ENCODE measurements at regions not wholly inside any gene's neighbourhood (a gene's known extent, or its start where the extent isn't known, plus 50 kb on each side); places are given as distances from the start of the nearest gene placed in this dataset.

- DNase-seq (ENCODE audit: low spot score), result no peak
- in situ Hi-C loops (cut with MboI; ENCODE audit: low pct_unique_long_range_greater_than_20kb, low sequenced_read_pairs, unreplicated experiment), result no loop called here
- TF ChIP-seq, protein P1, sequence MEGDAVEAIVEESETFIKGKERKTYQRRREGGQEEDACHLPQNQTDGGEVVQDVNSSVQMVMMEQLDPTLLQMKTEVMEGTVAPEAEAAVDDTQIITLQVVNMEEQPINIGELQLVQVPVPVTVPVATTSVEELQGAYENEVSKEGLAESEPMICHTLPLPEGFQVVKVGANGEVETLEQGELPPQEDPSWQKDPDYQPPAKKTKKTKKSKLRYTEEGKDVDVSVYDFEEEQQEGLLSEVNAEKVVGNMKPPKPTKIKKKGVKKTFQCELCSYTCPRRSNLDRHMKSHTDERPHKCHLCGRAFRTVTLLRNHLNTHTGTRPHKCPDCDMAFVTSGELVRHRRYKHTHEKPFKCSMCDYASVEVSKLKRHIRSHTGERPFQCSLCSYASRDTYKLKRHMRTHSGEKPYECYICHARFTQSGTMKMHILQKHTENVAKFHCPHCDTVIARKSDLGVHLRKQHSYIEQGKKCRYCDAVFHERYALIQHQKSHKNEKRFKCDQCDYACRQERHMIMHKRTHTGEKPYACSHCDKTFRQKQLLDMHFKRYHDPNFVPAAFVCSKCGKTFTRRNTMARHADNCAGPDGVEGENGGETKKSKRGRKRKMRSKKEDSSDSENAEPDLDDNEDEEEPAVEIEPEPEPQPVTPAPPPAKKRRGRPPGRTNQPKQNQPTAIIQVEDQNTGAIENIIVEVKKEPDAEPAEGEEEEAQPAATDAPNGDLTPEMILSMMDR (IDR thresholded peaks at IDR 0.05; ENCODE audit: extremely low read depth, insufficient read depth, missing control alignments), result no peak
These were observed 133.6 kb upstream of the S100G start for GRCh38 chrX:16516232-16516876.

DNA sequence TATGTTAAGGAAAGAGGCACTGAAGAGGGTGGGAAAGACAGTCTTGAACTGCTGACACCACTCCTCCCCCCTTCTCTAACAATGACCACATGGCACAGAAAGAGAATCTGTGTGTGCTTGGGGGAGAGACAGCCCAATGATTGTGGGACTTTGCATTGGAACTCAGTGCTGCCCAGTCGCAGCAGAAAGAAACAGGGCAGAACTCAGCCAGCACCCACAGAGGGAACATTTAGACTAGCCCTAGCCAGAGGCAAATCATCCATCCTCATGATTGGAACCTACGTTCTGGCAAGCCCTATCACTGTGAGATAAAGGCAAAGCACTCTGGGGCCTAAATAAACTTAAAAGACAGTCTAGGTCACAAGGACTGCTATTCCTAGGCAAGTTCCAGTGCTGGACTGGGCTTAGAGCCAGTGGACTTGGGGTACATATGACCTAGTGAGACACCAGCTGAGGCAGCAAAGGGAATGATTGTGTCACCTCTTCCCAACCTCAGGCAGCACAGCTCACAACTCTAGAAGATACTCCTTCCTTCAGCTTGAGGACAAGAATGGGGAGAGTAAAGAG is 132.8 kb upstream of the S100G start:
- no peak for DNase-seq (ENCODE audit: low spot score)
- in situ Hi-C loops (cut with MboI; ENCODE audit: low pct_unique_long_range_greater_than_20kb, low sequenced_read_pairs, unreplicated experiment), result no loop called here
- TF ChIP-seq, protein P1 (IDR thresholded peaks at IDR 0.05; ENCODE audit: extremely low read depth, insufficient read depth, missing control alignments), result no peak

DNA sequence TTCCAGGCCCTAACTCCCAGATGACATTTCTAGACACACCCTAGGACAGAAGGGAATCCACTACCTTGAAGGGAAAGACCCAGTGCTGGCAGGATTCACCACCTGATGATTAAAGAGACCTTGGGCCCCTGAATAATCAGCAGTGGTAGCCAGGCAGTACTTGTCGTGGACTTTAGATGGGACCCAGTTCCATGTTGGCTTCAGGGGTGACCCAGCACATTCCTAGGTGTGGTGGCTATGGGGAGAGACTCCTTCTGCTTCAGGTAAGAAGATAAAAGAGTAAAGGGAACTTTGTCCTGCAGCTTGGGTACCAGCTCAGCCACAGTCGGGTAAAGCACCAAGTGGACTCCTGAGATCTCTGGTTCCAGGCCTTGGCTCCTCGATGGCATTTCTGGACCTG is 131.8 kb upstream of the S100G start:
- no peak for DNase-seq (ENCODE audit: low spot score)
- in situ Hi-C loops (cut with MboI; ENCODE audit: low pct_unique_long_range_greater_than_20kb, low sequenced_read_pairs, unreplicated experiment), result no loop called here
- TF ChIP-seq, protein P1 (IDR thresholded peaks at IDR 0.05; ENCODE audit: extremely low read depth, insufficient read depth, missing control alignments), result no peak

DNA sequence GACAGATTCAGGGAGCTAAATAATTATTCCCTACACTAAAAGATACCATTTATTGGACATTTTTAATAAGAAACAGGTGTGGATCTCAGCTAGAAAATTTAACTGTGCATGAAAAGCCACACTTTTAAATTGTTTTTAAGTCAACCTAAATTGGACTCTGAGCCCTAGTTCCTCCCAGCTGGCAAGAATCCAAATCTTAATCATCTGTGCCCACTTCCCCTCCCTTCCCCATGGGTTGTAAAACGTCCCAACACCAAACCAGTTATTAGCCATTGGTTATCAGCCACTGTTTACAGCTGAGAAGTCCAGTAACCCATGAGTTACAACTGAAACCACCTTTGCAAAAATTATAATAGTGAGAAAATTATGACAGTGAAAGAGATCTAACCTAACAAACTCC is 125.6 kb upstream of the S100G start:
- in situ Hi-C loops (cut with MboI; ENCODE audit: low pct_unique_long_range_greater_than_20kb, low sequenced_read_pairs, unreplicated experiment), result no loop called here
- no peak for DNase-seq (ENCODE audit: low spot score)
- TF ChIP-seq, protein P1 (IDR thresholded peaks at IDR 0.05; ENCODE audit: extremely low read depth, insufficient read depth, missing control alignments), result no peak

DNA sequence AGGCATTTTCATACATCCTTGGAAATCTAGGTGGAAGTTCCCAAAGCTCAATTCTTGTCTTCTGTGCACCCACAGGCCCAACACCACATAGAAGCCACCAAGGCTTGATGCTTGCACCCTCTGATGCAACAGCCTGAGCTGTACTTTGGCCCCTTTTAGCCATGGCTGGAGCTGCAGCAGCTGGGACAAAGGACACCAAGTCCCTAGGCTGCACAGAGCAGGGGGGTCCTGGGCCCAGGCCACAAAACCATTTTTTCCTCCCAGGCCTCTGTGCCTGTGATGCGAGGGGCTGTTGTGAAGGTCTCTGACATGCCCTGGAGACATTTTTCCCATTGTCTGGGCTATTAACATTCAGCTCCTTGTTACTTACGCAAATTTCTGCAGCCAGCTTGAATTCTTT is 124.0 kb upstream of the S100G start:
- DNase-seq (ENCODE audit: low spot score), result no peak
- TF ChIP-seq, protein P1 (IDR thresholded peaks at IDR 0.05; ENCODE audit: extremely low read depth, insufficient read depth, missing control alignments), result no peak
- in situ Hi-C loops (cut with MboI; ENCODE audit: low pct_unique_long_range_greater_than_20kb, low sequenced_read_pairs, unreplicated experiment), result no loop called here

GRCh38 chrX:16528620-16529019 is 121.3 kb upstream of the S100G start:
- in situ Hi-C loops (cut with MboI; ENCODE audit: low pct_unique_long_range_greater_than_20kb, low sequenced_read_pairs, unreplicated experiment), result no loop called here
- no peak for DNase-seq (ENCODE audit: low spot score)
- TF ChIP-seq, protein P1 (IDR thresholded peaks at IDR 0.05; ENCODE audit: extremely low read depth, insufficient read depth, missing control alignments), result no peak

Data from GM13977 (cell line).